HepG2 (cell line): ENCODE measurements at regions not wholly inside any gene's neighbourhood (a gene's known extent, or its start where the extent isn't known, plus 50 kb on each side); places are given as distances from the start of the nearest gene placed in this dataset.

Source experiments
- ATAC-seq: fragments of 200-7000 bp; cut with Tn5 transposase; 3 replicates; pipeline ENCODE4 v1.9.1; 2020; ENCODE audit warnings: mild to moderate bottlenecking, moderate library complexity
- BruUV-seq: library from RNA; stranded (reverse); fragments of 400-500 nt; replicated peaks from 2 replicates; lab custom pipeline; 2021; lab: Mats Ljungman, UMichigan
- CTCF ChIA-PET: fragments of 300-600 bp; formaldehyde crosslinking; extraction: SDS; loops from one replicate; lab custom pipeline; 2021; ENCODE audit warnings: low total read pairs, inconsistent platforms, low intra/inter-chr PET ratio; lab: Yijun Ruan, JAX
- POLR2A ChIA-PET: fragments of 350-600 bp; sonication (Branson Sonifier 250); formaldehyde crosslinking; loops from one replicate; lab custom pipeline; 2020; ENCODE audit warnings: antibody characterized with exemption, inconsistent platforms; lab: Yijun Ruan, JAX
- DNase-seq: peaks from one replicate; pipeline ENCODE4 v3.0.0-alpha.2; 2015; ENCODE audit warnings: low spot score
- FAIRE-seq: peaks from 3 replicates; lab custom pipeline; 2011; peaks lifted over from hg19 to GRCh38; lab: Jason Lieb, UNC
- H2AFZ ChIP-seq: one replicate; pipeline ENCODE4 v1.6.1; 2011; ENCODE audit warnings: low read length, inconsistent platforms
- H3K27ac ChIP-seq: fragments of 300-600 bp; 3 replicates; pipeline ENCODE4 v1.8.0; 2011; ENCODE audit warnings: mixed run types, mild to moderate bottlenecking, mixed read lengths, low read length, inconsistent platforms; ENCODE audit not compliant: insufficient read depth; ENCODE audit errors: extremely low read length
- H3K27me3 ChIP-seq, 2 experiments: fragments of 200-600 bp in 1 of 2; 2 replicates in 1 of 2; 3 replicates in 1 of 2; pipeline versions ENCODE4 v1.6.0 to v1.8.0; 2011; ENCODE audit warnings: low read length in 2 of 2, mild to moderate bottlenecking in 2 of 2, moderate library complexity in 2 of 2, inconsistent platforms in 1 of 2; ENCODE audit not compliant: insufficient read depth in 2 of 2, control insufficient read depth in 1 of 2
- H3K36me3 ChIP-seq, 2 experiments: fragments of 200-600 bp in 1 of 2; replicated peaks in 1 of 2; 2 replicates in 1 of 2; 3 replicates in 1 of 2; pipeline versions ENCODE4 v1.5.1 to v1.8.0; 2011; ENCODE audit warnings: low read length in 2 of 2, inconsistent platforms in 1 of 2; ENCODE audit not compliant: insufficient read depth in 2 of 2, control insufficient read depth in 1 of 2
- H3K4me1 ChIP-seq: 2 replicates; pipeline ENCODE4 v1.5.1; 2012; ENCODE audit warnings: low read length, inconsistent platforms; ENCODE audit not compliant: insufficient read depth
- H3K4me2 ChIP-seq: 2 replicates; pipeline ENCODE4 v1.6.0; 2011; ENCODE audit warnings: low read depth, low read length, inconsistent platforms
- H3K4me3 ChIP-seq, 3 experiments: fragments of 200-600 bp in 1 of 3; sonication (generic), shearing (Covaris generic) in 1 of 3; replicated peaks in 1 of 3; 2 replicates each; pipeline ENCODE4 v1.5.1; 2011 to 2016; ENCODE audit warnings: low read length in 3 of 3, inconsistent platforms in 2 of 3, low read depth in 2 of 3, mild to moderate bottlenecking in 2 of 3, control low read depth in 1 of 3, mixed read lengths in 1 of 3; ENCODE audit not compliant: insufficient read depth in 1 of 3
- H3K79me2 ChIP-seq: one replicate; pipeline ENCODE4 v1.6.1; 2011; ENCODE audit warnings: low read length, inconsistent platforms; ENCODE audit not compliant: insufficient read depth
- H3K9ac ChIP-seq: 2 replicates; pipeline ENCODE4 v1.6.0; 2011; ENCODE audit warnings: mild to moderate bottlenecking, low read depth, low read length, inconsistent platforms; ENCODE audit not compliant: insufficient read depth
- H3K9me3 ChIP-seq: 2 replicates; pipeline ENCODE4 v1.5.1; 2012; ENCODE audit warnings: mild to moderate bottlenecking, low read length
- H4K20me1 ChIP-seq: 2 replicates; pipeline ENCODE4 v1.6.0; 2011; ENCODE audit warnings: inconsistent platforms, mild to moderate bottlenecking, low read length, moderate library complexity; ENCODE audit not compliant: insufficient read depth
- CCDC6 ChIP-seq: sonication (generic); formaldehyde crosslinking; IDR thresholded peaks from 2 replicates; pipeline ENCODE4 v1.8.1; 2022; ENCODE audit warnings: mild to moderate bottlenecking, missing genetic modification reagents, moderate library complexity
- GFI1 ChIP-seq: sonication (generic); formaldehyde crosslinking; IDR thresholded peaks from 2 replicates; pipeline ENCODE4 v1.5.0; 2020; ENCODE audit warnings: missing genetic modification reagents, mild to moderate bottlenecking, borderline replicate concordance
- HHEX ChIP-seq: IDR thresholded peaks from 2 replicates; pipeline ENCODE4 v1.6.1; 2016; ENCODE audit warnings: control low read depth
- HIC2 ChIP-seq: sonication (generic); formaldehyde crosslinking; IDR thresholded peaks from 2 replicates; pipeline ENCODE4 v1.9.0; 2022; ENCODE audit warnings: low read depth, missing genetic modification reagents
- HOXA7 ChIP-seq: sonication (generic); formaldehyde crosslinking; IDR thresholded peaks from 2 replicates; pipeline ENCODE4 v1.8.1; 2022; ENCODE audit warnings: mild to moderate bottlenecking, missing genetic modification reagents, moderate library complexity
- KDM2A ChIP-seq: sonication (generic); formaldehyde crosslinking; IDR thresholded peaks from 2 replicates; pipeline ENCODE4 v1.4.0; 2020; ENCODE audit warnings: low read depth, missing genetic modification reagents, borderline replicate concordance
- MYC ChIP-seq: sonication (generic); formaldehyde crosslinking; IDR thresholded peaks from 2 replicates; pipeline ENCODE4 v1.9.0; 2021; ENCODE audit warnings: missing genetic modification reagents, borderline replicate concordance
- NRL ChIP-seq: sonication (generic); formaldehyde crosslinking; IDR thresholded peaks from 2 replicates; pipeline ENCODE4 v1.5.0; 2020; ENCODE audit warnings: missing genetic modification reagents, mild to moderate bottlenecking, moderate library complexity, borderline replicate concordance
- RARA ChIP-seq: IDR thresholded peaks from 2 replicates; pipeline ENCODE4 v1.6.1; 2016; ENCODE audit warnings: missing genetic modification reagents, missing compliant biosample characterization
- RXRA ChIP-seq: sonication (generic); formaldehyde crosslinking; IDR thresholded peaks from 2 replicates; pipeline ENCODE4 v1.5.1; 2020; ENCODE audit warnings: missing genetic modification reagents
- SALL1 ChIP-seq: sonication (generic); formaldehyde crosslinking; IDR thresholded peaks from 2 replicates; pipeline ENCODE4 v1.8.0; 2022; ENCODE audit warnings: mild to moderate bottlenecking, missing genetic modification reagents
- ZMYM3 ChIP-seq: sonication (generic); formaldehyde crosslinking; IDR thresholded peaks from 2 replicates; pipeline ENCODE4 v1.5.1; 2020; ENCODE audit warnings: mild to moderate bottlenecking, missing genetic modification reagents
- ZNF224 ChIP-seq: sonication (generic); formaldehyde crosslinking; IDR thresholded peaks from 2 replicates; pipeline ENCODE4 v1.5.0; 2020; ENCODE audit warnings: mild to moderate bottlenecking, missing genetic modification reagents
- ZNF232 ChIP-seq: sonication (generic); formaldehyde crosslinking; IDR thresholded peaks from 2 replicates; pipeline ENCODE4 v1.4.0; 2020; ENCODE audit warnings: missing genetic modification reagents, borderline replicate concordance
- ZNF512B ChIP-seq: sonication (generic); formaldehyde crosslinking; IDR thresholded peaks from 2 replicates; pipeline ENCODE4 v1.5.1; 2020; ENCODE audit warnings: missing genetic modification reagents, mild to moderate bottlenecking, borderline replicate concordance
- ZNF567 ChIP-seq: sonication (generic); formaldehyde crosslinking; IDR thresholded peaks from 2 replicates; pipeline ENCODE4 v1.8.1; 2023; ENCODE audit warnings: mild to moderate bottlenecking, missing genetic modification reagents, borderline replicate concordance
- ZNF850 ChIP-seq: sonication (generic); formaldehyde crosslinking; conservative IDR thresholded peaks from 2 replicates; pipeline ENCODE4 v1.9.0; 2021; ENCODE audit warnings: mild to moderate bottlenecking, missing genetic modification reagents
- WGBS: methylation state at CpG from one replicate; pipeline ENCODE4 v1.1.6; 2017; ENCODE audit warnings: low lambda C conversion rate; 5-methylcytosine and 5-hydroxymethylcytosine counted together
- in situ Hi-C: cut with HindIII; loops from 2 replicates; pipeline ENCODE4 v1.10.0; 2017; ENCODE audit warnings: low pct_unique_long_range_greater_than_20kb; ENCODE audit not compliant: extremely low pct_ligation_motif_present
- intact Hi-C: fragments of 100-400 bp; cut with micrococcal nuclease; formaldehyde crosslinking; loops from one replicate; pipeline ENCODE4 v1.10.0; 2022; ENCODE audit not compliant: unreplicated experiment
- TF ChIP-seq, protein P1 (sequence below): IDR thresholded peaks from 2 replicates; pipeline ENCODE4 v1.6.1; 2016

DNA sequence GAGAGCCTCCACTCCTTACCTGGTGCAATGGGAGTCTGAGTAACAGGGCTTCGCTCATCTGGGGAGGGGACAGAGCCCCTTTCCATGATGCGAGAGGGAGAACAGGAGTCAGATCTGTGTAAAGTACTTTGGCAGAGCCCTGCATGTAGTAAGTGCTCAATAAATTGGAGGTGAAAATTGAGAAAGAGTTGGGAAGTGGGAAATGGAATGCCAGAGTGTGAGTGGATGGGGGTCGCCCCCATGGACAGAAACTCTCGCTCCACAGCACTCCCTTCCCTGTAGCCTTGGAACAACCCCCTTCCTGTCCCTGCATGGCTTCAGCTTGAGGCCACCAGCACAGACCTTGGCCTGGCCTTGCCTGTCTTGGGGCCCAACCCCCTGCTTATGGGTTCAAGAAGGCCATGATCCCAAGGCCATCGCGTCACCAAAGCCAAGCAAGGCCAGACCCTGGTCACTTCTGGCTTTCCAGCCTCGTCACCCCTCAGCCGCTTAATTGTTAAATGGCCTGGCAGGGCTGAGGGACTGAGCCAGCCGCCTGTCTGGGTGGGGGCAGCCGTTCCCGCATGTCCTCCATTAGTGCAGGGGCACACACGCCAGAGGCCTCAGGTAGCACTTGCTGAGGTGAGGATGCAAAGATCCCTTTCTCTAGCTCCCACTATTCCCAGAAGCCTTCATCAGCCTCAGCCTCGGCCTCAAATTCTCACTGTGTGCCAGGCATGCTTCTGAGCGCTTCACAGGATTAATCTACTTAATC lies 93.7 kb upstream of the PTPN1 start:
- Histone ChIP-seq H3K9ac (peak overlapping the region; percentile 70), H3K9me3 (no peaks in the 10 kb centered on the region), H3K4me2 (peak overlapping the region; percentile 77), H3K36me3 (no peaks in the 10 kb centered on the region), H3K4me1 (peaks cover 86% of the 10 kb centered on the region), H3K79me2 (no peaks in the 10 kb centered on the region), H3K4me3 (peak overlapping the region in 2 of 3 experiments; percentile 16 to 58; a peak in 3 of 6 replicates), H2AFZ (peak overlapping the region; percentile 62), H3K27ac (peak overlapping the region; percentile 63), H3K27me3 (no peaks in the 10 kb centered on the region), H4K20me1 (no peaks in the 10 kb centered on the region)
- POLR2A ChIA-PET, result interaction anchor here (0.5 to 5.9 kb wide), 9 partner anchors 9 to 95 kb away, joined by 3 to 53 read pairs (median 7); no protein-coding TSS in a partner anchor
- FAIRE-seq (no peak), ATAC-seq (no peak; the same call in 2 of the 3 replicates), DNase-seq (no peak)
- BruUV-seq, result TSS peak; percentile 54
- in situ Hi-C loops, result no loop called here
- CTCF ChIA-PET, result no interaction called here
- intact Hi-C loops, result no loop called here
- 80% methylated on average over 14 of the region's 14 CpGs for WGBS
- TF ChIP-seq, protein P1, sequence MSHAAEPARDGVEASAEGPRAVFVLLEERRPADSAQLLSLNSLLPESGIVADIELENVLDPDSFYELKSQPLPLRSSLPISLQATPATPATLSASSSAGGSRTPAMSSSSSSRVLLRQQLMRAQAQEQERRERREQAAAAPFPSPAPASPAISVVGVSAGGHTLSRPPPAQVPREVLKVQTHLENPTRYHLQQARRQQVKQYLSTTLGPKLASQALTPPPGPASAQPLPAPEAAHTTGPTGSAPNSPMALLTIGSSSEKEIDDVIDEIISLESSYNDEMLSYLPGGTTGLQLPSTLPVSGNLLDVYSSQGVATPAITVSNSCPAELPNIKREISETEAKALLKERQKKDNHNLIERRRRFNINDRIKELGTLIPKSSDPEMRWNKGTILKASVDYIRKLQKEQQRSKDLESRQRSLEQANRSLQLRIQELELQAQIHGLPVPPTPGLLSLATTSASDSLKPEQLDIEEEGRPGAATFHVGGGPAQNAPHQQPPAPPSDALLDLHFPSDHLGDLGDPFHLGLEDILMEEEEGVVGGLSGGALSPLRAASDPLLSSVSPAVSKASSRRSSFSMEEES, result no peak
- peak; percentile 55; the same call in 1 of the 2 replicates for TF ChIP-seq NRL (CRISPR knock-in tag)
- peak; percentile 69 for TF ChIP-seq ZNF224 (CRISPR knock-in tag)
- TF ChIP-seq MYC (CRISPR knock-in tag), result no peak
- TF ChIP-seq CCDC6 (CRISPR knock-in tag), result no peak
- 0 out of 2 replicates have a peak, but pooled peaks have one; percentile 70 for TF ChIP-seq ZNF567 (CRISPR knock-in tag)
- TF ChIP-seq RARA (CRISPR knock-in tag), result peak; percentile 44; the same call in 1 of the 2 replicates
- peak; percentile 35; the same call in 1 of the 2 replicates for TF ChIP-seq RXRA
- 0 out of 2 replicates have a peak, but pooled peaks have one; percentile 5 for TF ChIP-seq ZNF512B (CRISPR knock-in tag)
- TF ChIP-seq KDM2A (CRISPR knock-in tag), result 0 out of 2 replicates have a peak, but pooled peaks have one; percentile 20
- TF ChIP-seq ZNF850 (CRISPR knock-in tag), result no peak
- no peak for TF ChIP-seq GFI1 (CRISPR knock-in tag)
- no peak for TF ChIP-seq HOXA7
- peak; percentile 43; the same call in 1 of the 2 replicates for TF ChIP-seq HIC2
- TF ChIP-seq ZNF232 (CRISPR knock-in tag), result no peak
- peak; percentile 45; the same call in 1 of the 2 replicates for TF ChIP-seq SALL1 (CRISPR knock-in tag)
- TF ChIP-seq HHEX, result no peak
- peak; percentile 86; the same call in 1 of the 2 replicates for TF ChIP-seq ZMYM3
